Thyroid gland (tissue), 4 donors: ENCODE measurements at regions not wholly inside any gene's neighbourhood (a gene's known extent, or its start where the extent isn't known, plus 50 kb on each side); places are given as distances from the start of the nearest gene placed in this dataset.

ENCODE experiments used
- POLR2A ChIP-seq, 2 donors: fragments of 450-650 bp; IDR thresholded peaks; one replicate each; pipeline ENCODE4 v1.6.1; 2017; ENCODE audit warnings: antibody characterized with exemption in 2 of 2, mild to moderate bottlenecking in 2 of 2, moderate library complexity in 1 of 2
- TF ChIP-seq, protein P1 (sequence below), 6 experiments: fragments of 200-600 bp in 3 of 6; fragments of 450-650 bp in 3 of 6; sonication (generic) in 3 of 6; IDR thresholded peaks; one replicate each; pipeline ENCODE4 v1.5.1; 2016 to 2019; ENCODE audit warnings: antibody characterized with exemption in 6 of 6, mild to moderate bottlenecking in 2 of 6, inconsistent platforms in 1 of 6, moderate library complexity in 1 of 6

DNA sequence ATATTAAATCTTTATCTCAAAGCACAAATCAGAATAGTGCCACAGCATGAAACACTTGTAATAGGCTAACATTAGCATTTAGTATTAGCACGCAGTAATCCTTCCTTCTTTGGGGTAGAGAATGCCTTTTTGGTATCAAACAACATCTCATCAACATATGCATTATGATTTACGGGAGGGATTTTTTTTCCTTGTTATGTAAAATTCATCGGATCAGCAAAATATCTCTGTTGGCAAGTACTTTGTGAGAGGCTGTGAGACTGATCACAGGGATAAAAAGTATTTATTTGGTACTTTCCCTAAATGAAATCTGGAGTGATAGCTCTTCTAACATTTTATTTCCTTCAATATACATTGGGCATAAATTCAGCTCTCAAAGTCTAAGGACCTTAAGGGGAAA lies 68.4 kb upstream of the TMEM178A start:
- TF ChIP-seq, protein P1, sequence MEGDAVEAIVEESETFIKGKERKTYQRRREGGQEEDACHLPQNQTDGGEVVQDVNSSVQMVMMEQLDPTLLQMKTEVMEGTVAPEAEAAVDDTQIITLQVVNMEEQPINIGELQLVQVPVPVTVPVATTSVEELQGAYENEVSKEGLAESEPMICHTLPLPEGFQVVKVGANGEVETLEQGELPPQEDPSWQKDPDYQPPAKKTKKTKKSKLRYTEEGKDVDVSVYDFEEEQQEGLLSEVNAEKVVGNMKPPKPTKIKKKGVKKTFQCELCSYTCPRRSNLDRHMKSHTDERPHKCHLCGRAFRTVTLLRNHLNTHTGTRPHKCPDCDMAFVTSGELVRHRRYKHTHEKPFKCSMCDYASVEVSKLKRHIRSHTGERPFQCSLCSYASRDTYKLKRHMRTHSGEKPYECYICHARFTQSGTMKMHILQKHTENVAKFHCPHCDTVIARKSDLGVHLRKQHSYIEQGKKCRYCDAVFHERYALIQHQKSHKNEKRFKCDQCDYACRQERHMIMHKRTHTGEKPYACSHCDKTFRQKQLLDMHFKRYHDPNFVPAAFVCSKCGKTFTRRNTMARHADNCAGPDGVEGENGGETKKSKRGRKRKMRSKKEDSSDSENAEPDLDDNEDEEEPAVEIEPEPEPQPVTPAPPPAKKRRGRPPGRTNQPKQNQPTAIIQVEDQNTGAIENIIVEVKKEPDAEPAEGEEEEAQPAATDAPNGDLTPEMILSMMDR (IDR thresholded peaks at IDR 0.05) = no peak
- no peak for TF ChIP-seq POLR2A (IDR thresholded peaks at IDR 0.05)
